ENCODE measurements at regions not wholly inside any gene's neighbourhood (a gene's known extent, or its start where the extent isn't known, plus 50 kb on each side); places are given as distances from the start of the nearest gene placed in this dataset.

DNA sequence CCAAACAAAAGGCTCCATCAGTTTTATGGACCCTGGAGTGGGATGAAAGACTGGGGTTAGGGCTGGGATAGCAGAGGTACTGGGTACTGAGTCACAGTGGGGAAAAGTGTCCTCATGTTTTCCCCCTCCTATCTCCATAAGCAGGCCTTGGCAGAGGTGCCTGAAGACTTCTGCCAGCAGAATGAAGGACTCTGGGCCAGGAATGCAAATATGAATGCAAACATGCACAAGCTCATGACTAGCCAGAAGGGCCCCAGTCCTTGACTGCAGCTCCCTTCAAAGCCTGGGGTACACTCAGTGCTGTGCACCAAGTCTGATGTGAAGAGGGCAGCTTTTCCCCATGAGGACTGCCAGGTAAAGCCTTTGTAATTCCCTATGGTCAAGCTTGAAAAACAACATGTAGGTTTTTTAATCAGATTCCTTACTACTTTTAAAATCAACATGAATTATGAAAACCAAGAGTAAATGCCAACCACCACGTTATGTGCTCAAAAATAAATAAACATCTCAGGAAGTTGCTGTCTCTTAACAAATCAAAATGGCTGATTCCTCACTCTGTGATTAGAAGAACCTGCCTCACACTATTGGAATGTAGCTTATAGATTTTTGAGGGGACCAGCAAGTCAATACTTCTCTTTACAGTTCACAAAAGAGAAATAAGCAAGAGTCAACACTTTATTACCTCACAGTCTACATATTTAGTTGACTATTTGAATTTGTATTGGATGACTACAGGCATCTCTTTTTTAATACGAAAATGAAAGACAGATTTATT is 1512.0 kb downstream of the ARAP2 start:
- intact Hi-C loops (cut with micrococcal nuclease; ENCODE audit: unreplicated experiment) (no loop called here), in situ Hi-C loops (cut with HindIII; ENCODE audit: low pct_unique_long_range_greater_than_20kb, low sequenced_read_pairs) (no loop called here)
- Histone ChIP-seq H3K27me3 (ENCODE audit: control insufficient read depth, insufficient read depth, low read length) (no peaks in the 10 kb centered on the region), H3K27ac (ENCODE audit: low read length) (no peak overlapping the region), H3K36me3 (ENCODE audit: control insufficient read depth, insufficient read depth, low read length) (no peaks in the 10 kb centered on the region), H3K4me3 (ENCODE audit: low read depth in 2 of 2, low read length in 2 of 2) (no peak overlapping the region), H3K4me1 (ENCODE audit: control insufficient read depth, insufficient read depth, low read length) (no peaks in the 10 kb centered on the region), H3K9me3 (ENCODE audit: control insufficient read depth, insufficient read depth, low read depth, low read length) (no peaks in the 10 kb centered on the region)
- DNase-seq (ENCODE audit: low read depth, low spot score), result no peak
- TF ChIP-seq SIN3A (IDR thresholded peaks at IDR 0.05; ENCODE audit: borderline replicate concordance, insufficient read depth, low read depth, low read length) (no peak), REST (IDR thresholded peaks at IDR 0.05; ENCODE audit: insufficient read depth in 1 of 2, low read depth in 2 of 2, low read length in 1 of 2) (no peak), POLR2AphosphoS5 (IDR thresholded peaks at IDR 0.05; ENCODE audit: low read depth, low read length) (no peak), TCF7L2 (IDR thresholded peaks at IDR 0.05; ENCODE audit: low read depth, low read length) (no peak)
- TF ChIP-seq, protein P1, sequence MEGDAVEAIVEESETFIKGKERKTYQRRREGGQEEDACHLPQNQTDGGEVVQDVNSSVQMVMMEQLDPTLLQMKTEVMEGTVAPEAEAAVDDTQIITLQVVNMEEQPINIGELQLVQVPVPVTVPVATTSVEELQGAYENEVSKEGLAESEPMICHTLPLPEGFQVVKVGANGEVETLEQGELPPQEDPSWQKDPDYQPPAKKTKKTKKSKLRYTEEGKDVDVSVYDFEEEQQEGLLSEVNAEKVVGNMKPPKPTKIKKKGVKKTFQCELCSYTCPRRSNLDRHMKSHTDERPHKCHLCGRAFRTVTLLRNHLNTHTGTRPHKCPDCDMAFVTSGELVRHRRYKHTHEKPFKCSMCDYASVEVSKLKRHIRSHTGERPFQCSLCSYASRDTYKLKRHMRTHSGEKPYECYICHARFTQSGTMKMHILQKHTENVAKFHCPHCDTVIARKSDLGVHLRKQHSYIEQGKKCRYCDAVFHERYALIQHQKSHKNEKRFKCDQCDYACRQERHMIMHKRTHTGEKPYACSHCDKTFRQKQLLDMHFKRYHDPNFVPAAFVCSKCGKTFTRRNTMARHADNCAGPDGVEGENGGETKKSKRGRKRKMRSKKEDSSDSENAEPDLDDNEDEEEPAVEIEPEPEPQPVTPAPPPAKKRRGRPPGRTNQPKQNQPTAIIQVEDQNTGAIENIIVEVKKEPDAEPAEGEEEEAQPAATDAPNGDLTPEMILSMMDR (IDR thresholded peaks at IDR 0.05), result no peak
- ChIA-PET POLR2A (no interaction called here), CTCF (no interaction called here)
- no TSS peak for BruUV-seq (replicated peaks)
- ATAC-seq, result no peak

DNA sequence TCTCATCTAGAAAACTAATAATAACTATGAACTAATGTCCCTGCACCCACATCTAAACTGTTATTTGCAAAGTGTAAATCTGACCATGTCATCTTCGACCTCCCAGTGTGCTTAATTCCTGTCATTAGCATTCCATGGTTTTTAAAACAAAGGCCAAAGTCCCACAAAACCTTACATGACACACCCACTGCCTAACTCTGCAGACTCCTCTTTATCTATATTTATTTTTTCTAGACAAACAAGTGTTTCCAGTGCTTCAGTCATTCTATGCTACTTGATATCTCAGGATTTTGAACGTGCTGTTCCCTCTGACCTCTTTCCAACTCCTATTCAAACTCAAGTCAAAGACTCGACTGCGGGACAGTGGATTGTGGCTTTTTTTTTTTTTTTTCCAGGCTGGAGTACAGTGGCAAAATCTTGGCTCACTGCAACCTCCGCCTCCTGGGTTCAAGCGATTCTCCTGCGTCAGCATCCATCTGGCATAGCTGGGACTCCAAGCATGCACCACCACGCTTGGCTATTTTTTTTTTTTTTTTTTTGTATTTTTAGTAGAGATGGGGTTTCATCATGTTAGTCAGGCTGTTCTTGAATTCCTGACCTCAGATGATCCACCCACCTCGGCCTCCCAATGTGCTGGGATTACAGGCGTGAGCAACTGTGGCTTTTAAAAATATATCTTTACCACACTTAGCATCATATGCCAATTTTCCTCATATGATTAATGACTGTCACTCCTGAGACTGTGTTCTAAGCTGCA is 1511.0 kb downstream of the ARAP2 start:
- in situ Hi-C loops (cut with HindIII; ENCODE audit: low pct_unique_long_range_greater_than_20kb, low sequenced_read_pairs), result no loop called here
- Histone ChIP-seq H3K27ac (ENCODE audit: low read length) (no peak overlapping the region), H3K4me1 (ENCODE audit: control insufficient read depth, insufficient read depth, low read length) (no peaks in the 10 kb centered on the region), H3K36me3 (ENCODE audit: control insufficient read depth, insufficient read depth, low read length) (no peaks in the 10 kb centered on the region), H3K9me3 (ENCODE audit: control insufficient read depth, insufficient read depth, low read depth, low read length) (no peaks in the 10 kb centered on the region), H3K4me3 (ENCODE audit: low read depth in 2 of 2, low read length in 2 of 2) (no peak overlapping the region), H3K27me3 (ENCODE audit: control insufficient read depth, insufficient read depth, low read length) (no peaks in the 10 kb centered on the region)
- CTCF ChIA-PET, result no interaction called here
- POLR2A ChIA-PET, result no interaction called here
- intact Hi-C loops (cut with micrococcal nuclease; ENCODE audit: unreplicated experiment), result no loop called here
- no peak for ATAC-seq
- DNase-seq (ENCODE audit: low read depth, low spot score), result no peak
- no TSS peak for BruUV-seq (replicated peaks)
- TF ChIP-seq, protein P1 (IDR thresholded peaks at IDR 0.05), result no peak
- TF ChIP-seq SIN3A (IDR thresholded peaks at IDR 0.05; ENCODE audit: borderline replicate concordance, insufficient read depth, low read depth, low read length) (no peak), REST (IDR thresholded peaks at IDR 0.05; ENCODE audit: insufficient read depth in 1 of 2, low read depth in 2 of 2, low read length in 1 of 2) (no peak), TCF7L2 (IDR thresholded peaks at IDR 0.05; ENCODE audit: low read depth, low read length) (no peak), POLR2AphosphoS5 (IDR thresholded peaks at IDR 0.05; ENCODE audit: low read depth, low read length) (no peak)

Measured in Panc1 (cell line).